ENCODE measurements at regions not wholly inside any gene's neighbourhood (a gene's known extent, or its start where the extent isn't known, plus 50 kb on each side); places are given as distances from the start of the nearest gene placed in this dataset.

DNA sequence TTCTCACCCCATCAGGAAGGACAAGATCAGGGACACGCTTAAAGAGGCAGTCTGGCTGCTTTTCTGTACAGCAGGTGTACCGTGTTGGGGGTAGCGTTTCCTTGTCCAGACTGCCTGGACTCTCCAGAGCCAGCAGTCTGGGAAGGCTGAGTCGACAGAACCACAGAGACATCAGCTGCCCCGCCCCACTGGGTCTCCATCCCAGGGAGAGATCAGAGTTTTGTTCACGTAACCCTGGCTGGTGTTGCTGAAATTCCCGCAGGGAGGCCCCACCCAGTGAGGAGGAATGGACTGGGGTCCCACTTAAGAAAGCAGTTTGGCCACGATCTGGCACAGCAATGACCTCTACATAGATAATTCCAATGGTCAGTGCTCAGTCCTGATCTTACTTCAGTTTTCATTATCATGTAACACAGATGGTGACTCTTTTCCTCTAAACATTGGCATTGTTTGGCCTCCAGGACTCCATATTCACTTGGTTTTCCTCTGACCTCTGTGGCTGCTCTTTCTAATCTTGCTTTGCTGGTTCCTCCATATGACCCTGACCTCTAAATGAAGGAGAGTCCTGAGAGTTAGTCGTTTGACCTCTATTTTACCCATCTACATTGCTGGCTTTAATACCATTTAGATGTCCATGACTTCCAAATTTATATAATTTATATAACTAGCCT lies 89.6 kb upstream of the LRRC55 start:
- 88 to 89% methylated on average over 6 to 9 of the region's 9 CpGs for WGBS, 2 donors
- Histone ChIP-seq H3K27ac (no peak overlapping the region), H3K9me3 (no peaks in the 10 kb centered on the region), H3K4me1 (no peaks in the 10 kb centered on the region), H3K36me3 (no peaks in the 10 kb centered on the region), H3K4me3 (no peak overlapping the region), H3K27me3 (no peaks in the 10 kb centered on the region)
- TF ChIP-seq EP300 (IDR thresholded peaks at IDR 0.05) (no peak), CTCF (IDR thresholded peaks at IDR 0.05) (no peak), POLR2A (IDR thresholded peaks at IDR 0.05) (no peak)
- DNase-seq (ENCODE audit: low spot score in 2 of 2) = no peak

- no peak for DNase-seq (ENCODE audit: low spot score in 2 of 2)
- Histone ChIP-seq H3K4me1 (no peaks in the 10 kb centered on the region), H3K27ac (no peak overlapping the region), H3K4me3 (no peak overlapping the region), H3K36me3 (no peaks in the 10 kb centered on the region), H3K9me3 (no peaks in the 10 kb centered on the region), H3K27me3 (no peaks in the 10 kb centered on the region)
- no peak for TF ChIP-seq POLR2A (IDR thresholded peaks at IDR 0.05)
- no peak for TF ChIP-seq EP300 (IDR thresholded peaks at IDR 0.05)
- no peak for TF ChIP-seq CTCF (IDR thresholded peaks at IDR 0.05)
- 63 to 68% methylated on average over 1 of the region's 1 CpG for WGBS, 2 donors
Measured at GRCh38 chr11:57094181-57094935, 87.4 kb upstream of the LRRC55 start.

- WGBS, 2 donors = 62 to 64% methylated on average over 3 of the region's 3 CpGs
- Histone ChIP-seq H3K27ac (no peak overlapping the region), H3K4me3 (no peak overlapping the region), H3K36me3 (no peaks in the 10 kb centered on the region), H3K4me1 (peaks cover 0 to 2% (median 0%) of the 10 kb centered on the region in 4 donors), H3K27me3 (no peaks in the 10 kb centered on the region), H3K9me3 (no peaks in the 10 kb centered on the region)
- no peak for DNase-seq (ENCODE audit: low spot score in 2 of 2)
- no peak for TF ChIP-seq POLR2A (IDR thresholded peaks at IDR 0.05)
- no peak for TF ChIP-seq EP300 (IDR thresholded peaks at IDR 0.05)
- TF ChIP-seq CTCF (IDR thresholded peaks at IDR 0.05) = no peak
Measured at GRCh38 chr11:57095417-57095816, 86.3 kb upstream of the LRRC55 start.

GRCh38 chr11:57095896-57096295 lies 85.9 kb upstream of the LRRC55 start:
- Histone ChIP-seq H3K4me3 (no peak overlapping the region), H3K4me1 (peaks cover 0 to 7% (median 0%) of the 10 kb centered on the region in 4 donors), H3K9me3 (no peaks in the 10 kb centered on the region), H3K27ac (no peak overlapping the region), H3K36me3 (no peaks in the 10 kb centered on the region), H3K27me3 (no peaks in the 10 kb centered on the region)
- TF ChIP-seq CTCF (IDR thresholded peaks at IDR 0.05) = no peak
- no peak for TF ChIP-seq POLR2A (IDR thresholded peaks at IDR 0.05)
- TF ChIP-seq EP300 (IDR thresholded peaks at IDR 0.05) = no peak
- WGBS, 2 donors = 44 to 66% methylated on average over 3 of the region's 3 CpGs
- DNase-seq (ENCODE audit: low spot score in 2 of 2) = no peak

DNA sequence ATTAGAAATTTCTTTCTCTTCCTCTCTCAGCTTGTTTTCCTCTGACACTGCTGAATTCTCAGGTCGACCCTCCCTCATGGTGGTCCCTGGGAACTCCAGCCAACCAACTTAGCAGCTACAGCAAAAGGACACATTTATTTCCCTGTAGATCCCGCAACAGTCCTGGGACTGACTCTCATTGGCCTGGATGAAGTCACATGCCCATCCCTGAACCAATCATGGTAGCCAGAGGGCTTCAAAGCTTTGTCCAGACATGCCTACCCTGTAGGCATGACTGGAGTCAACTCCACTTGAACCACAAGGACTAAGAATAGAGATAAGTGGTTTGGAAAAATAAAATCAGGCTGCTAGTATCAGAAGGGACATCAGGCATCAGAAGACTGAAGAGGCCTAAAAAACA lies 84.6 kb upstream of the LRRC55 start:
- Histone ChIP-seq H3K9me3 (no peaks in the 10 kb centered on the region), H3K27ac (no peak overlapping the region), H3K36me3 (no peaks in the 10 kb centered on the region), H3K4me3 (no peak overlapping the region), H3K4me1 (peaks cover 0 to 7% (median 0%) of the 10 kb centered on the region in 4 donors), H3K27me3 (no peaks in the 10 kb centered on the region)
- DNase-seq (ENCODE audit: low spot score in 2 of 2) = no peak
- 85 to 90% methylated on average over 2 of the region's 2 CpGs for WGBS, 2 donors
- TF ChIP-seq EP300 (IDR thresholded peaks at IDR 0.05) (no peak), POLR2A (IDR thresholded peaks at IDR 0.05) (no peak), CTCF (IDR thresholded peaks at IDR 0.05) (no peak)

Measured in tibial nerve (tissue), 4 donors.